ENCODE measurements at regions not wholly inside any gene's neighbourhood (a gene's known extent, or its start where the extent isn't known, plus 50 kb on each side); places are given as distances from the start of the nearest gene placed in this dataset.

- no peak for TF ChIP-seq CTCF (IDR thresholded peaks at IDR 0.05 in 8 of 11, conservative IDR thresholded peaks at IDR 0.05 in 3 of 11)
- no peak for TF ChIP-seq POLR2AphosphoS5 (IDR thresholded peaks at IDR 0.05)
Observed at GRCh38 chr2:186941853-186942252, 92.9 kb upstream of the ZSWIM2 start.

All from spleen (tissue), 7 donors.